HFFc6 (cell line): ENCODE measurements at regions not wholly inside any gene's neighbourhood (a gene's known extent, or its start where the extent isn't known, plus 50 kb on each side); places are given as distances from the start of the nearest gene placed in this dataset.

Source experiments
- DNase-seq: peaks from one replicate; pipeline ENCODE4 v3.0.0-alpha.2; 2018
- H3K27ac Mint-ChIP-seq: 2 replicates; pipeline ENCODE4 v1.8.0; 2020; ENCODE audit warnings: mild to moderate bottlenecking, mixed read lengths
- H3K27me3 Mint-ChIP-seq: 2 replicates; pipeline ENCODE4 v1.8.0; 2021; ENCODE audit warnings: mild to moderate bottlenecking, moderate library complexity, mixed read lengths; ENCODE audit not compliant: insufficient read depth
- H3K36me3 Mint-ChIP-seq: 2 replicates; pipeline ENCODE4 v1.8.0; 2021; ENCODE audit warnings: low read depth, mixed read lengths
- H3K4me1 Mint-ChIP-seq: 2 replicates; pipeline ENCODE4 v1.8.0; 2020; ENCODE audit warnings: low read depth, mixed read lengths
- H3K4me3 Mint-ChIP-seq: 2 replicates; pipeline ENCODE4 v1.8.0; 2020; ENCODE audit warnings: mild to moderate bottlenecking, moderate library complexity, mixed read lengths
- H3K9me3 Mint-ChIP-seq: 2 replicates; pipeline ENCODE4 v1.8.0; 2020; ENCODE audit warnings: mild to moderate bottlenecking, mixed read lengths
- TF ChIP-seq, protein P1 (sequence below): fragments of 200-600 bp; sonication (generic); IDR thresholded peaks from 2 replicates; pipeline ENCODE4 v1.5.0; 2021; ENCODE audit warnings: antibody characterized with exemption, mild to moderate bottlenecking

- Mint-ChIP-seq H3K9me3 (no peaks in the 10 kb centered on the region), H3K27me3 (peaks cover 5% of the 10 kb centered on the region), H3K4me1 (peaks cover 16% of the 10 kb centered on the region)
Measured at GRCh38 chr15:66649235-66649984, 52.6 kb upstream of the SMAD6 start.

DNA sequence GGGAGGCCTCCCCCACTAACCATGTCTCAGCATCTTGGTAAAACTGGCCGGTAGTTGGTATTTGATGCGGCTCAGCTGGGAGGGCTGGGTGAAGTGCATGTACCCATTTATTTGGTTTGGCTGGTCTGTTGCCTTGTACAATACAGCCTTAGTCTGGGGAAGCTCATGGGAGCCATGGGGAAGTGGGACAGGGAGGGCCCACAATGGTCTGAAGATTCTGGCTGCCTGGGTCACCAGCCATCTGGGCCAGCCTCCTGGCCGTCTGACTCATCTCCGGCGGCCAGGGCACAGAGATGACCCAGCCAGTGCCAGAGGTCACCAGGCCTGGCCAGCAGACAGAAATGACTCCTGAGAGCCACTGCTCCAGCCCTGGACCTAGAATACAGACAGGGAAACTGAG lies 51.6 kb upstream of the SMAD6 start:
- DNase-seq = no peak
- no peak overlapping the region for H3K4me3 Mint-ChIP-seq
- no peak overlapping the region for H3K27ac Mint-ChIP-seq
- H3K9me3 Mint-ChIP-seq = no peaks in the 10 kb centered on the region
- peaks cover 7% of the 10 kb centered on the region; the same call in 1 of the 2 replicates for H3K4me1 Mint-ChIP-seq
- TF ChIP-seq, protein P1, sequence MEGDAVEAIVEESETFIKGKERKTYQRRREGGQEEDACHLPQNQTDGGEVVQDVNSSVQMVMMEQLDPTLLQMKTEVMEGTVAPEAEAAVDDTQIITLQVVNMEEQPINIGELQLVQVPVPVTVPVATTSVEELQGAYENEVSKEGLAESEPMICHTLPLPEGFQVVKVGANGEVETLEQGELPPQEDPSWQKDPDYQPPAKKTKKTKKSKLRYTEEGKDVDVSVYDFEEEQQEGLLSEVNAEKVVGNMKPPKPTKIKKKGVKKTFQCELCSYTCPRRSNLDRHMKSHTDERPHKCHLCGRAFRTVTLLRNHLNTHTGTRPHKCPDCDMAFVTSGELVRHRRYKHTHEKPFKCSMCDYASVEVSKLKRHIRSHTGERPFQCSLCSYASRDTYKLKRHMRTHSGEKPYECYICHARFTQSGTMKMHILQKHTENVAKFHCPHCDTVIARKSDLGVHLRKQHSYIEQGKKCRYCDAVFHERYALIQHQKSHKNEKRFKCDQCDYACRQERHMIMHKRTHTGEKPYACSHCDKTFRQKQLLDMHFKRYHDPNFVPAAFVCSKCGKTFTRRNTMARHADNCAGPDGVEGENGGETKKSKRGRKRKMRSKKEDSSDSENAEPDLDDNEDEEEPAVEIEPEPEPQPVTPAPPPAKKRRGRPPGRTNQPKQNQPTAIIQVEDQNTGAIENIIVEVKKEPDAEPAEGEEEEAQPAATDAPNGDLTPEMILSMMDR = no peak
- H3K36me3 Mint-ChIP-seq = no peaks in the 10 kb centered on the region
- H3K27me3 Mint-ChIP-seq = peaks cover 5% of the 10 kb centered on the region

More at GRCh38 chr15:66649235-66649984, 52.6 kb upstream of the SMAD6 start:
- DNase-seq = no peak
- Mint-ChIP-seq H3K4me3 (no peak overlapping the region), H3K36me3 (no peaks in the 10 kb centered on the region), H3K27ac (no peak overlapping the region)
- TF ChIP-seq, protein P1 = no peak

GRCh38 chr15:66651198-66651597 lies 50.8 kb upstream of the SMAD6 start:
- Mint-ChIP-seq H3K4me1 (peaks cover 15% of the 10 kb centered on the region; the same call in 1 of the 2 replicates), H3K36me3 (no peaks in the 10 kb centered on the region), H3K4me3 (no peak overlapping the region), H3K9me3 (no peaks in the 10 kb centered on the region), H3K27me3 (peaks cover 9% of the 10 kb centered on the region), H3K27ac (no peak overlapping the region)
- DNase-seq = no peak
- TF ChIP-seq, protein P1 = no peak

DNA sequence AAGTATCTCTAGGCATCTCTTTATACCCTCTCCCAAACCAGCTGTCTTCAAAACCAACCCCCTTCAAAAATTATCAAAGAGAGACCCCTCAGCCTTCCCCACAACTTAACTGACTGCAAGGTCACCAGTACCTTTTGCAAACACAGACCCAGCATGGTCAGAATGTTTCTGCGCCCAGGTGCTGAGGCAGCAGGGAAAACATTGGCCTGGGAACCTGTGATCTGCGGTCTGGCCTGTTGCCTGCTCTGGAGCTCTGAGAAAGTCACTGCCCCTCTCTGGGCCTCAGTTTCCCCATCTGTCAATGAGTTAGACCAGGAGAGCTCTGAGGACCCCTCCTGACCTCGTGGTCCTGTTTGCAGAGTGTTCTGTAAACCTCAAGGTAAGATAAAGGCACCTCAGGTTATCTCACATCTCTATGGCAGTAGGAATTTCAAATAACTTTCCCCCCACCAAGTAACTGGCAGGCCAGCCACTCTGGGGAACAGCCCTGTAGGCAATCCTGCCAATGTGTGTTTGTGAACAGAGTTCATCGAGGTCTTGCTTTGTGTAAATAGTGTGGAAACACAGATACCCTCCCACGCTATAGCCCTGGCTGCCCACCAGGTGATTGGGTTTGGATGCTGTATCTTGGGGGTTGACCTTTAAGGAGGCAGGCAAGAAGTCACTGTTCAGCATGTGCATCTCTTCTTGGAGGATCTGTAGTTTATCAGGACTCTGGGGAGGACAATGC lies 50.0 kb upstream of the SMAD6 start:
- H3K4me1 Mint-ChIP-seq = peaks cover 17% of the 10 kb centered on the region; the same call in 1 of the 2 replicates
- no peaks in the 10 kb centered on the region for H3K36me3 Mint-ChIP-seq
- TF ChIP-seq, protein P1 = no peak
- H3K27ac Mint-ChIP-seq = no peak overlapping the region
- H3K9me3 Mint-ChIP-seq = no peaks in the 10 kb centered on the region
- DNase-seq = no peak
- peaks cover 9% of the 10 kb centered on the region for H3K27me3 Mint-ChIP-seq
- no peak overlapping the region for H3K4me3 Mint-ChIP-seq
